A673 (cell line): ENCODE measurements at regions not wholly inside any gene's neighbourhood (a gene's known extent, or its start where the extent isn't known, plus 50 kb on each side); places are given as distances from the start of the nearest gene placed in this dataset.

ENCODE experiments used
- EZH2 ChIP-seq: fragments of 200-600 bp; sonication (generic); IDR thresholded peaks from 2 replicates; pipeline ENCODE4 v1.6.1; 2017; ENCODE audit warnings: borderline replicate concordance, low read depth, mild to moderate bottlenecking, mixed read lengths, antibody characterized with exemption, low read length; ENCODE audit not compliant: poor library complexity, severe bottlenecking
- TF ChIP-seq, protein P1 (sequence below): fragments of 300-800, 200-600 bp; sonication (generic); conservative IDR thresholded peaks from 2 replicates; pipeline ENCODE4 v1.5.1; 2017; ENCODE audit warnings: low read depth, mild to moderate bottlenecking, antibody characterized with exemption, low read length, moderate library complexity, mixed read lengths

DNA sequence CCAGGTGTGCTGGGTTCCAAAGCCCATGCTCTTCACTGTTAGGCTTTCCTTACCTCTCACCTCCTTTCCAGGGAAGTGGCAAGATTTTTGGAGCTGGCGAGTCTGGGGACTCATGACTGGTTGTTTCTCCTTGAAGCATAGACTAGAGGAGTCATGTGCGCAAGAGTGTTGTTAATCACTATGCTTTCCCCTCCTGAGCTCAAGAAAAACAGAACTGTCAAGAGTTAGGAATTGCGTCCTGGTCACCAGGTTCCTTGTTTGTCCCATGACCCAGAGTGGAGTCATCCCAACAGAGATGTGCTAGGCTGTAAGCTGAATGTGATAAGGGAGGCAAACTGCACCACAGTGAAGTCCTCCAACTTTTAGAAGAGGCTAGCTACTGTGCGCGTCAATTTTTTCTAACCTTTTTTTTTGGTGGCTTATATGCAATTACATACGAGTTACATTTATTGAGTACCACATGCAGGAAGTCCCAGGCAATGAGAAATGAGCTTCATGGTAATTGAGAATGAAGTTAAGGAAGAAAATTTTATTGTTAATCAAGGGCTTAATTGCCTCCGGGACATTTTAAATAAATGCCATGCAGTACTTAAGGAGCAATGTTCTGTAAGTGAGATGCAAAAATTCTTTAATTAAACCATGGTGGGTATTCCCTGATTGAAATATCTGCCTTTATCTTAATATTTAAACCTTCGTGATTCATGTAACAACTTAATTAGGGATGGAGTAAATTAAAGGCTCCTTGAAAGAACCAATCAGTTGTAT, 233.9 kb downstream of the ZIC5 start:
- TF ChIP-seq, protein P1, sequence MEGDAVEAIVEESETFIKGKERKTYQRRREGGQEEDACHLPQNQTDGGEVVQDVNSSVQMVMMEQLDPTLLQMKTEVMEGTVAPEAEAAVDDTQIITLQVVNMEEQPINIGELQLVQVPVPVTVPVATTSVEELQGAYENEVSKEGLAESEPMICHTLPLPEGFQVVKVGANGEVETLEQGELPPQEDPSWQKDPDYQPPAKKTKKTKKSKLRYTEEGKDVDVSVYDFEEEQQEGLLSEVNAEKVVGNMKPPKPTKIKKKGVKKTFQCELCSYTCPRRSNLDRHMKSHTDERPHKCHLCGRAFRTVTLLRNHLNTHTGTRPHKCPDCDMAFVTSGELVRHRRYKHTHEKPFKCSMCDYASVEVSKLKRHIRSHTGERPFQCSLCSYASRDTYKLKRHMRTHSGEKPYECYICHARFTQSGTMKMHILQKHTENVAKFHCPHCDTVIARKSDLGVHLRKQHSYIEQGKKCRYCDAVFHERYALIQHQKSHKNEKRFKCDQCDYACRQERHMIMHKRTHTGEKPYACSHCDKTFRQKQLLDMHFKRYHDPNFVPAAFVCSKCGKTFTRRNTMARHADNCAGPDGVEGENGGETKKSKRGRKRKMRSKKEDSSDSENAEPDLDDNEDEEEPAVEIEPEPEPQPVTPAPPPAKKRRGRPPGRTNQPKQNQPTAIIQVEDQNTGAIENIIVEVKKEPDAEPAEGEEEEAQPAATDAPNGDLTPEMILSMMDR: no peak
- no peak for TF ChIP-seq EZH2
